T-helper 1 cell treated with Interleukin-12 subunit alpha and Interleukin-12 subunit beta and Interleukin-4 antibody, amounts not matched to agents 30 ng/mL and 1 ng/mL, for 36 hours (primary cell): ENCODE measurements at regions not wholly inside any gene's neighbourhood (a gene's known extent, or its start where the extent isn't known, plus 50 kb on each side); places are given as distances from the start of the nearest gene placed in this dataset.

ENCODE experiments used
- intact Hi-C: fragments of 100-400 bp; cut with micrococcal nuclease; formaldehyde crosslinking; loops from one replicate; pipeline ENCODE4 v1.15.1; 2024

DNA sequence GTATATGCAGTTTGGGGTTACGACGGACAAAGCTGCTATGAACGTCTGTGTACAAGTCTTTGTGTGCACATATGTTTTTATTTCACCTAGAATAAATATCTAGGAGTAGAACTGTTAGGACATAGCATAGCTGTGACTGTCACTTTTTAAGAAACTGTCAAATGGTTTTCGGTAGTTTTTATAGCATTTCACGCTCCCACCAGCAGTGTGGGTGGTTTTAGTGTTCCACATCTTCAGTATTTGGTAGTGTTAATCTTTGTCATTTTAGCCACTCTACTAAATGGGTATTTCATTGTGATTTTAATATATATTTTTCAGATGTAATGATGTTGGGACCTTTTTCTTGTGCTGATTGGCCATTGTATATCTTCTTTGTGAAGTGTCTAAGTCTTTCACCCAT lies 109.1 kb upstream of the BCAT1 start:
- intact Hi-C loops = loop anchor here (10.0 kb wide), 1 partner anchor 1957 kb away; the partner anchor contains the start of gene TM7SF3

DNA sequence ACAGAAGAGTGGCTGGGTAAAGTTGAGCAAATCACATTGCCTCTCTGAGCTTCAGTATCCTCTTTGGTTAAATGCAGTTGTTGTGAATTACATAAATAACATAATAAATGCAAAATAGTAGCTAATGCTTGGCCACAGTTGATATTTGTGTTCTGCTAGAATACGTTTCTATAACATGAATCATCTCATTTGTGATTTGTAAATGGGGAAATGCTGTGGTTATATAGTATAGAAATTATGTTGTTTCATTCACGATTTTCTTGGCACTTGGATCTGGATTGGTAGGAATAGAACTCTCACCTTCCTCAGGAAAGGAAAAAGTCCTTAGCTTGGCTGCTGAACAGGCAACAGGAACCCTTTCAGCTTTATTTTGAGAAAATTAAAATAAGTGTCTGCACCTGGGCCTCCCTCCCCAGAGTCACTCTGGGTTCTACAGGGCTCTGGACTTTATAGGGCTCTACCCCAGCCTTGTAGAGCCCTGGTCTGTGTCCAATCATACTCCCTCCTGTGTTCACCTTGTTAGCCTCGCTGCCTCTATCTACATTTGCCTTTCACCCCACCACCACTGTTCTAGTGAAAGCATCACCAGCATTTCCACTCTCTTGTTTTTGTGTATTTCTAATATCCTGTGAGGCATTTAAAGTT lies 107.7 kb upstream of the BCAT1 start:
- intact Hi-C loops = loop anchor here (10.0 kb wide), 1 partner anchor 1958 kb away; the partner anchor contains the start of gene TM7SF3

DNA sequence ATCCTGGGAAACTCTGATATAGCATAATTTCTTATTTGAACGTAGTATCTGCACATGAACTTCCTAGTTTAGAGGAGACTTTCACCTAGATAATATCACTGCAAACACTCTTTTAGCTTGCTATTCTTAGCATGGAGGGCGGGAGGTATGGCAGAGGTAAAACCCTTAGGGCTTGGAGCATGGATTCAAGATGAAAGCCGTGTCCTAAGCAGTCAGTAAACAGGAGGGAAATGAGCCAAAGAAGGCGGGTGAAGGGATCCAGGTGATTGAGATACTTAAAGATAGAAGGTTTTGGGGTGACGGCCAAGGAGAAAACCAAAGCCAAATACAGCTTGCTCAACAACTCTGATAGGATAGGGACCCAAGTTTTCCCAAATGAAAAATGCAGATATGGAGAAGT lies 107.1 kb upstream of the BCAT1 start:
- intact Hi-C loops = loop anchor here (10.0 kb wide), 1 partner anchor 1959 kb away; the partner anchor contains the start of gene TM7SF3

DNA sequence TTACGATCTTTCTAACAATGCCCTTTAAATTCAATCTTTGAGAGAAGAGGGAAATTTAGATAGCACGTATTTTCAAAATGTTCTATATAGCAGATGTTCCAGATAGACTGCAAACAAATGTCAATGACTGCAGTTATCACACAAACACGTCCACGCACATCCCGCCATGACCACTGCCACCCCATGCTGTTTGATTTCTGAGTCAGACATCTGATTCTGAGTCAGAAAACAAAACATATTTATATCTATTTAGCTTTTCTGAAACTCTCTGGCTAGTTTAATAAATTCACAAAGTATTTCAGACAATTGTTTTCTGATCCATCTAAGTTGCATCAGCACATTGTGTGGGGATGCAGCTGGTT lies 105.9 kb upstream of the BCAT1 start:
- intact Hi-C loops = loop anchor here (1.0 to 10.0 kb wide), 4 partner anchors 10 to 1960 kb away; partner anchors contain the start of genes FGFR1OP2, INTS13 and TM7SF3

DNA sequence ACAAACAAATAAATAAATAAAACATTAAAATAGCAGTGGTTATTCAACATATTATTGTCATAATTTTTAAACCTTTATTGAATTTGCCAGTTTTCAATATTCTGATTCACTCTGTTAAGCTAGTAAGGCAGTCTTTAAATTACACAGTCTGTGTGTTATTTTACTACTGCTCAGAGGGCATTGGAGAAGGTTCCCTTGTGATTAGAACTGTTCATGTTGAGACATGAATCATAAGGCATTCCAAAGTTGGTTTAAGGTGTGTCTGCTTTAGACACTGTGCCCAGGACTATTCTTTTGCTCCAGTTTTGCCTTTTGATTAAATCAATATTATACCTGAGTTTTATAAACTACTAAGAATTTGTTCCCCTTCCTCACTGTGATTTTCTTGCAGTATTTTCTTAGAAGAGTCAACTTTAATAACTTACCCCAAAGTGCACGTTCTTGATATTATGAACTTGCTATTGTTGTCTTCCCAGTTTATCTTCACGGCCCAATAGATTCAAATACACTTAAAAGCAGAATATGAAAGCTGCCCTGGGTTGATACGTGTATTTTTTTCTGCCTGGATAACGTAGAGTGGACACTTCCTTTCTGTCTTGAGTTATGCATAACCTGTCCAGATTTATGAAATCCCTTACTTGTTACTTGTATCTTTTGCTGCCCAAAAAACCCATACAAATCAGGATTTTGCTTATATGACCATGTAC lies 105.3 kb upstream of the BCAT1 start:
- intact Hi-C loops = loop anchor here (1.0 to 10.0 kb wide), 4 partner anchors 10 to 1961 kb away; partner anchors contain the start of genes FGFR1OP2, INTS13 and TM7SF3

DNA sequence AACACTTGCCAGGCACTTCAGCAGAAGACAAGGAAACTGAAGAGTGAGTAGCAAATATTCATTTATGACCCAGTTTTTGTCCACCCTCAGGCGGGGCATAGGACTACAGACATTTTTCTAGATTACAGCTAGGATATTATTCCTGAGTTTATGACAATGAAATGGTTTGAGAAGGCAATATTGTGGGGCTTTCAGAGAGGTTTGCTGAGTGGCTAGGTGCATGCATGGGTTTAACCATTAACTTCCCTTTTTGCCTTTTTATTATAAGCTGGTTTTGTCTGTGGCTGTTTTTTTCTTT lies 104.0 kb upstream of the BCAT1 start:
- intact Hi-C loops = loop anchor here (1.0 to 10.0 kb wide), 14 partner anchors 8 to 1962 kb away; partner anchors contain the start of genes DNAI7, ETFRF1, FGFR1OP2 and INTS13

DNA sequence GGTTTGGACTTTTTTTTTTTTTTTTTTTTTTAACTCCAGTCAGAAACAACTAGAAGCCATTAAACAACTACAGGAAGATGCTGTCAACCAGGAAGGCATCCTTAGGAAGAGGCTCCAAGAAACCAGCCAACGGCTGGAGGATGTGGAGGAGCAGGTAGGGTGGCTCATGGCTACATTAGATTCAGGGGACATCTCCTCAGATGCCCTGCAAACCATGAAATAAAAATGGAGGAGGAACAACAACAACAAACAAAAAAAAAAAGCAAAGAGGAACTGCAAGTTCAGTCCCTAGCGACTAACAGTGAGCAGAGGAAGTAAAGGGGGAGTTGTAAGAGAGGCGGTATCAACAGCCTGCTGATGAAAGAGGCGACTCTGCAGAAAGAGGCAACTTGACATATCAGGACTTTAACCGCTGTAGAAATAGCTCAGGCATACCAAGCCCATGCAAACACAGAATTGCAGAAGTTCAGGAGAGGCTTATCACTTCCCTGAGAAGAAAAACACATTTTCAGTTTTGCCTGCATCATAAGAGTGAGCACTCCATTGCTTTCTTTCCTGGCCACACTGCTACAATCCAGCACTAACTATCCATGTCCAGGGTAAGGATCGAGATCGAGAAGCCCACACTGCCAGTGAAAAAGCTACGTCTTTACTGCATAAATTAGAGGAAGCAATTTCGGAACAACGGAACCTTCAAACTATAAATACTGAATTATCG lies 103.5 kb upstream of the BCAT1 start:
- intact Hi-C loops = loop anchor here (1.0 to 10.0 kb wide), 14 partner anchors 9 to 1962 kb away; partner anchors contain the start of genes DNAI7, ETFRF1, FGFR1OP2 and INTS13

DNA sequence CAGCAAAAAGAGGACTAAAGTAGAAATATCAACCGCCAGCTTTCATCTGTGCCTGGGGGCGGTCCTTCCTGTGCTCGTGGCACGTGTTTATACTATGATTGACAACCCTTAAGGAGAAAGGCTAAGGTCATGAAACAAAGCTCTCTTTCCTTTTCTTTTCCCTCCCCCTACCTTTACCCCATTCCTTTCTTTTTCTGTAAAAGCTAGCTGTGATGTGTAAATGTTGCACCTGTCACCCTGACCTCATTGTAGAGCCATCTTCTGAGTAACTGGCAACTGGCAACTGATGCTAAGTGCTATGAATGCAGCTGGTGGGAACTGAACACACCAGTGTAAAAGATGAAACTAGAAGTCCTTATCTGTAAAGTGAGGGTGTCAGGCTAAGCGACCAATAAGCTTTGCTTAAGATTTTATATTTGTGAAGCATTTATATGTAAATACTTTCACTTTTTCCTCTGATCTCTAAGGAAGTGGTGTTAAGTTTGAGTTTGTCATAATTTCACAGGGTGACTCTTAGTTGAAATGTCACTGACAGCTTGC lies 102.8 kb upstream of the BCAT1 start:
- intact Hi-C loops = loop anchor here (1.0 to 10.0 kb wide), 16 partner anchors 10 to 1963 kb away; partner anchors contain the start of genes DNAI7, ETFRF1, FGFR1OP2 and INTS13

DNA sequence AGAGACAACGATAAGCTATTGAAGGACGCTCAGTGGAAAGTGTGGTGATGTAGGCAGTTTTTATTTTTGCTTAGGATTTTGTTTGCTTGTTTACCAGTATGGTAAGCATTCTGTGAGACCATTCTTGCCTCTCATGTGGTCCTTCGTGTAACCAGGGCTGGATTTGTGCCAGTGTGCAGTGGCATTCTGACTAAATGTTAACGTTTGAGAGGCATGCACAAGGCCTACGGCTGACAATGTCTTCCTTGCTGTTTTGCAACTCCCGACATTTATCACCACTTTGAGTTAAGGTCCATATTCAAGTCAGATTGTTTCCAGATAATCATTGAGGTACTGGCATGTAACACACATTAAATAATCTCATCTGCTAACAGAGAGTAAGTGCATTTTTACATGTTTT lies 102.3 kb upstream of the BCAT1 start:
- intact Hi-C loops = loop anchor here (1.0 to 10.0 kb wide), 4 partner anchors 104 to 1964 kb away; partner anchors contain the start of genes FGFR1OP2, INTS13 and TM7SF3

DNA sequence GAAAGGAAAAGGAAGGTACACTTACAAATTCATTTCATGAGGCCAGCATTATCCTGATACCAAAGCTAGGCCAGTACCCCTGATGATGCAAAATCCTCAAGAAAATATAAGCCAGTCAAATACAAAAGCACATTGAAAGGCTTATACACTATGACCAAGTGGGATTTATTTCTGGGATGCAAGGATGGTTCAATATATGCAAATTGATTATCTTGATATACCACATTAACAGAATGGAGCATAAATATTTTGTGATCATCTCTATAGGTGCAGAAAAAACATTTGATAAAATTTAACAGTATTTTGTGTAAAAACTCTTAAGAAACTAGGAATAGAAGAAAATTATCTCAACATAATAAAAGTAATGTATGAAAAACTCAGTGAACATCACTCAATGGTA lies 97.0 kb upstream of the BCAT1 start:
- intact Hi-C loops = no loop called here

DNA sequence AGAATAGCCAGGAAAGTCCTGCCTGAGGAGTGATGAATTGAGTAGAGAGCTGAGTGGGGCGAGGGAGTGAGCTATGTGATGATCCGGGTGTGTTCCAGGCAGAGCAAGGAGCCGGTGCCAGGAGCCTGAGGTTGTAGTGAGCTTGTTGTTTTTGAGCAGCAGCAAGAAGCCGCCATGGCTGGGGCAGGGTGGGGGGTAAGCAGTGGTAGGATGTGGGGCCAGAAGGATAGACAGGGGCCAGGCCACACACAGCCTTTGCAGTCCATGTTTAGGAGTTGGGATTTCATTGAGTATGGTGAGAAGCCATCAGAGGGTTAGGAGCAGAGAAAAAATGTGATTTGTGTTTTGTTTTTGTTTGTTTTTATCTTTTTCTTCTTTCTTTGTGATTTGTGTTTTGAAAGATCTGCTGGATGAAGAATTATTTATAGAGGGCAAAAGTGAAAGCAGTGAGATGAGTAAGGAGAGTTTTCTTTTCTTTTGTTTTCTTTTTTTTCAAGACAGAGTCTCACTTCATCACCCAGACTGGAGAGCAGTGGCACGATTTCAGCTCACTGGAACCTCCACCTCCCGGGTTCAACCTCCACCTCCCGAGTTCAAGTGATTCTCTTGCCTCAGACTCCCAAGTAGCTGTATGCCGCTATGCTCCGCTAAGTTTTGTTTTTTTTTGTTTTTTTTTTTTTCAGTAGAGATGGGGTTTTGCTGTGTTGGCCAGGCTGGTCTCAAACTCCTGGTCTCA lies 92.3 kb upstream of the BCAT1 start:
- intact Hi-C loops = loop anchor here (2.0 kb wide), 1 partner anchor 14 kb away; no protein-coding TSS in a partner anchor

DNA sequence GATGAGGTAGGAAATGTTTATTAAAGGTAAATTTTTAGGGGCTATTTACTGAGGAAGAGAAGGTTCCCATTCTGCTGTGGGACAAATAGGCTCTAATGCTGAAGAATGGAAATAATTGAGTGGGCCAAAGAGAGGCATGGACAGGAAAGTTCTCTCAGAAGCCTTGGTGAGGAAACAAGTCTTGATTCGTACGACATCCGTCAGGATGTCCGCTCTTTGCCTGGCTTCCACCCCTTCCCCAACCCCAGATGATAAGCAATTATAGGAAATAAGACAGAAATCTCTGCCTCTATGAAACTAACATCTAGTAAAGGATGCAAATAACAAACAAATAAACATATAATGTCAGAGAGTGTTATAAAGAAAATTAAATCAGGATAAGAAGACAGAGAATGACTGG lies 91.7 kb upstream of the BCAT1 start:
- intact Hi-C loops = loop anchor here (2.0 kb wide), 1 partner anchor 14 kb away; no protein-coding TSS in a partner anchor

DNA sequence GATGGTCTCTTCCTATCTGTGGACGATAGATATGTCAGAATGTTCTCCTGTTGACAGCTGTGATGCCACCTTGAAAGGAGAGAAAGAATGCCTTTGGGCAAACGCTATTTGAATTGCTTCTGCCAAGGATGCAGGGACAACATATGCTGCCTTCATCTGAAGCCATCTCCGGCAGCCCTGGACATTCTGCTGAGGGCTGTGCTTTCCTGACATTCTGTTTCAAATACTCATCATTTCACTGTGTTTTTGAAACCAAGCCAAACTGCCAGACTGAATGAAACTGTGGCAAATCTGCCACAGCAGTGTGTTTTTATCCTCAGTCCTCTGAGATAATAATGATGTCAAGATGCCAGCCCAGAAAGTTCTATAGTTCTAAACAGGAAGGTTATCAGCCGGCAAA lies 85.8 kb upstream of the BCAT1 start:
- intact Hi-C loops = no loop called here

DNA sequence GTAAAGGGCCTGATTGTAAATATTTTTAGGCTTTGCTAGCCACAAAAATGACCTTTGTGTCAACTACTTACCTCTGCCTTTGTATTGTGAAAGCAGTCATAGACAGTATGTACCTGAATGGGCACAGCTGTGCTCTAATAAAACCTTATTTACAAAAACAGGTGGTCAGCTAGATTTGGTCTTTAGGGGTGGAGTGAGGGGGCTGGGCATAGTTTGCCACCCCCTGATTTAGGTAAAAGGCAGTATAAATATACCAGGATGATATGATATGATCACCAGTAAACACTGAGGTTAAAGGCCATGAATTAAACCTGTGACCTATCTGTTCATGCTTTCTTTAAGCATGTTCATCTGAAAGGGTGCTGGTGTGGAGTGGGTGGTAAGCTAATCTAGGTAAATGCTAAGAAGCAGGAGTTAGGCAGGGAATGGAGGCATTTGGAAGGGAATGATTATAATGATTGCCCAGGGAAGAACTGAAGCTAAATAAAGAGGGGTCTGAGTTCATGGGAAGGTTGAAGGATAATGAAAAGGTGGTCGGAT lies 77.1 kb upstream of the BCAT1 start:
- intact Hi-C loops = no loop called here

DNA sequence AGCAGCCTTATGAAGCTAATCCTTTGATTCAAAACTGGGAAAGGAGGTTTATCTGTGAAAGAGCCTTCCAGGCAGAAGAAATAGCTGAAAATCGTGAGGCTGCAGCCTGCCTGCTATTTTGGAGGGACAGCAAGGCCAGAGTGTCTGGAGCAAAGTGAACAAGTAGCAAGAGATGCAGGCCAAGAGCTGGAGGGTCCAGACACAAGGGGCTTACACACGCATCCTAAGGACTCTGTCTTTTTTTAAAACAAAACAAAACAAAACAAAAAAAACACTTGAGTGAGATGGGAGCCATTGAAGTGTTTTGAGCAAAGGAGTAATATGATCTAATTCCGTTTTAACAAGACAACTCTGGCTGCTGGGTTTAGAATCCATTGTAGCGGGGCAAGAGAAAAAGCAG lies 76.4 kb upstream of the BCAT1 start:
- intact Hi-C loops = no loop called here

DNA sequence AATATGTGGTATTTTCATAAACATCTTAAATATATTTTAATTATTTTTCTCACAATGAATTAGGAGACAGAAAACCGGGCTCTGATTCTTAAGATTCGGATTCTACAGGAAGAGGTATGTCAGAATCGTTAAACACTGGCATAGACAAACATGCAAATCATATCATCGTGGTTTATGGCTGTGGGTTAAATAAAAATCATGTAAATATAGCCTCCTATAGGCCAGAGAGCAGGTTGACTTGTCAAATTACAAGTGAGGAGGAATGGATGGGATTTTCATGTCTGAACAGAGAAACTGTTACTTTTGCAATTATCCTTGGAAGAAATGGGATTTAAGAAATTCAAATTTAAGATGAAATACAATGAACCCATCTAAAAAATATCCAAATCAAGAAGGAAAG lies 74.9 kb upstream of the BCAT1 start:
- intact Hi-C loops = no loop called here

DNA sequence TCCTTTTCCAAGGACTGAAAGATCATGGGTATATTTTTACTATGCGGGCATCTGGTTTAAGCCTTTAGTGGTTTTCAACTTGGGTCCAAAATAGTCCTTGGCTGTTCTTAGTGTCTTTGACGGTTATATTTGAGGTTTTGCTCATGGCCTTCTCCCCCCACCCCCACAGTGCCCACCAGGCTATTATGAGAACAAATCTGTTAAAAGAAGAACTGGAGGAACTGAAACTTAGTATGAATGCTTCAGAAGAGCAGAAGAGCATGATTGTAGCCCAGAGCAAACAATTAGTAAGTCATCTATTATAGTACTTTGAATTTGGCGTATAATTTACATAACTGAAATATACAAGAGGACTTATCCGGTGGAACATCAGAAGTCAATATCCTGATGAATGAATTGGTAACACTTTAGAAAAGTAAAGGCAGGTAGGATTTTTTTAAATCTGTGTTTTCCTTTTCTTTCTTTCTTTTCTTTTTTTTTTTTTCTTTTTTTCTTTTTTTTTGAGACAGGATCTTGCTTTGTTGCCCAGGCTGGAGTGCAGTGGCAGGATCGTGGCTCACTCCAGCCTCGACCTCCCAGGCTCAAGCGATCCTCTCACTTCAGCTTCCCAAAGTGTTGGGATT lies 71.8 kb upstream of the BCAT1 start:
- intact Hi-C loops = no loop called here

DNA sequence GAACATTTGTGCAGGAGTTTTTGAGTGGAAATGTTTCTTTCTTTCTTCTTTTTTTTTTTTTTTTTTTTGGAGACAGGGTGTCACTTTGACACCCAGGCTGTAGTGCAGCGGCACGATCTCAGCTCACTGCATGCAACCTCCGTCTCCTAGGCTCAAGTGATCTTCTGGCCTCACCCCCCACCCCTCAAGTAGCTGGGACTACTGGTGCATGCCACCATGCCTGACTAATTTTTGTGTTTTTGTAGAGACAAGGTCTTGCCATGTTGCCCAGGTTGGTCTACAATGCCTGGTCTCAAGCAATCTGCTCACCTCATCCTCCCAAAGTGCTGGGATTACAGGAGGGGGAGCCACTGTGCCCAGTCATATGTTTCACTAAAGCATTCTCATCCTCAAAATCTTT lies 69.2 kb upstream of the BCAT1 start:
- intact Hi-C loops = no loop called here

DNA sequence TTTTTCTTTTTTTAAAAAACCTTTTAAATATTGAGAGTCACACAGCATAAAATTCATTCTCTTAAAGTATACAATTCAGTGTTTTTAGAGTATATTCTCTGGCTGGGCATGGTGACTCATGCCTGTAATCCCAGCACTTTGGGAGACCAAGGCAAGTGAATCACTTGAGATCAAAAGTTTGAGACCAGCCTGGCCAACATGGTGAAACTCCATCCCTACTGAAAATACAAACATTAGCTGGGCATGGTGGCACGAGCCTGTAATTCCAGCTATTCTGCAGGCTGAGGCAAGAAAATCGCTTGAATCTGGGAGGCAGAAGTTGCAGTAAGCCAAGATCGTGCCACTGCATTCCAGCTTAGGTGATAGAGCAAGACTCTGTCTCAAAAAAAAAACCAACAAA lies 68.4 kb upstream of the BCAT1 start:
- intact Hi-C loops = no loop called here

DNA sequence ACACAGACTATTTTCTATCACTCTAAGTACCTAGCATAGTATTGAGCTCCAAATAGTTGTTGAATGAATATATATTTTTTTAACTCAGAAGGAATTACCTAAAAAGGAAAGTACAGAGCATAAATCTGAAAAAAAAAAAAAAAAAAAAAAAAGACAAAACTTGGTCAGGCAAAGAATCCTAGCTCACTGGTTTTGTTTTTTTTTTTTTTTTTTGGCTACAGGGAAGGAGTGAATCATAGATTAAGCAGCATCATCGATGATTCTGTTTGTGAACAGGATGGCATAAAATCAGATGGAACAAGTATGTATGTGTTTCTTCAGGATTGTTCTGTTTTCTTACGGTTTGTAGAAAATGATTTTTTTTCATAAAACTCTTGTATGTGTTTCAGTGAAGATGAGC lies 66.1 kb upstream of the BCAT1 start:
- intact Hi-C loops = no loop called here
